ENCODE measurements at regions not wholly inside any gene's neighbourhood (a gene's known extent, or its start where the extent isn't known, plus 50 kb on each side); places are given as distances from the start of the nearest gene placed in this dataset.

DNA sequence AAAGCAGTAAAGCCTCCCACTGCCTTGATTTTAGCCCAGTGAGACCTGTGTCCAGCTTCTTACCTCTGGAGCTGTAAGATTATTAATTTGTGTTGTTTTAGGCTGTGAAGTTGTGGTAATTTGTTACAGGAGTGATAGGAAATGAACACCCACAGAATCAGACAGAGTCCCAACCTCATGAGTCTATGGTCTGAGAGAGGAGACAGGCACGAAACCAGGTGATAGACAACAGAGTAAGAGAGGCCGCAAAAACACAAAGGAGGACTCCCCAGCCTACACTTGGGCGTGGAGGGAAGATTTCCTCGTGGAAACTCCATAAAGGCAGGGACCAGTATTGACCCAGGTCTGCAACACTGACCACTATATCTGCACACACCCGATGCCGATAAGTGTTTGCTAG is 234.6 kb upstream of the JUN start:
- Histone ChIP-seq H3K9ac (ENCODE audit: low read length) (no peak overlapping the region), H2AFZ (ENCODE audit: low read length) (no peak overlapping the region), H3K4me2 (ENCODE audit: low read depth, low read length, poor library complexity, severe bottlenecking) (no peak overlapping the region), H3K79me2 (ENCODE audit: low read length) (no peaks in the 10 kb centered on the region), H3K36me3 (ENCODE audit: insufficient read depth, low read length) (no peaks in the 10 kb centered on the region), H3K27ac (ENCODE audit: low read length) (no peak overlapping the region), H3K27me3 (ENCODE audit: low read length) (no peaks in the 10 kb centered on the region; the same call in 1 of the 2 replicates), H4K20me1 (ENCODE audit: insufficient read depth, low read depth, low read length) (no peaks in the 10 kb centered on the region), H3K4me1 (ENCODE audit: low read length) (no peaks in the 10 kb centered on the region; the same call in 1 of the 2 replicates), H3K4me3 (ENCODE audit: low read length) (no peak overlapping the region), H3K9me2 (replicated peaks; ENCODE audit: insufficient read depth, low read length) (no peaks in the 10 kb centered on the region), H3K9me3 (ENCODE audit: low read length) (no peaks in the 10 kb centered on the region)
- DNase-seq, result no peak

DNA sequence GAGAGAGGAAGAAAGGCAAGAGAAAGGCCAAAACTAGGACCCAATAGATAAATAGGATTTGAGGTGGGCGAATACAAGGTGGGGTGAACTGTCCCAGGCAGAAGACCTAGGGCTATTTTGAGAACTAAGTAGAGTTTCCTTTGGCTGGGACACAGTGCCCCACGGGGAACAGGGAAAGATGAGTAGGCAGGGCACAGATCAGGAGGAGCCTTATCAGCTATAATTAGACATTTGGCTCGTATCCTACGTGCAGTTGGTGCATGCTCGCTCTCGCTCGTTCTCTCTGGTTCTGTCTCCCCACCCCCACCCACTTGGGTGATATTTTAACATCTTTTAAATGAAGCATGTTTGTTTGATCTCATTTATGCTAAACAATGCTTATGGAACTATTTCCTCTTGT is 235.0 kb upstream of the JUN start:
- Histone ChIP-seq H4K20me1 (ENCODE audit: insufficient read depth, low read depth, low read length) (no peaks in the 10 kb centered on the region), H3K27me3 (ENCODE audit: low read length) (no peaks in the 10 kb centered on the region; the same call in 1 of the 2 replicates), H3K9ac (ENCODE audit: low read length) (no peak overlapping the region), H3K36me3 (ENCODE audit: insufficient read depth, low read length) (no peaks in the 10 kb centered on the region), H3K79me2 (ENCODE audit: low read length) (no peaks in the 10 kb centered on the region), H3K9me2 (replicated peaks; ENCODE audit: insufficient read depth, low read length) (no peaks in the 10 kb centered on the region), H3K9me3 (ENCODE audit: low read length) (no peaks in the 10 kb centered on the region), H3K4me1 (ENCODE audit: low read length) (no peaks in the 10 kb centered on the region; the same call in 1 of the 2 replicates), H3K27ac (ENCODE audit: low read length) (no peak overlapping the region), H3K4me2 (ENCODE audit: low read depth, low read length, poor library complexity, severe bottlenecking) (no peak overlapping the region), H2AFZ (ENCODE audit: low read length) (no peak overlapping the region), H3K4me3 (ENCODE audit: low read length) (no peak overlapping the region)
- DNase-seq, result no peak

DNA sequence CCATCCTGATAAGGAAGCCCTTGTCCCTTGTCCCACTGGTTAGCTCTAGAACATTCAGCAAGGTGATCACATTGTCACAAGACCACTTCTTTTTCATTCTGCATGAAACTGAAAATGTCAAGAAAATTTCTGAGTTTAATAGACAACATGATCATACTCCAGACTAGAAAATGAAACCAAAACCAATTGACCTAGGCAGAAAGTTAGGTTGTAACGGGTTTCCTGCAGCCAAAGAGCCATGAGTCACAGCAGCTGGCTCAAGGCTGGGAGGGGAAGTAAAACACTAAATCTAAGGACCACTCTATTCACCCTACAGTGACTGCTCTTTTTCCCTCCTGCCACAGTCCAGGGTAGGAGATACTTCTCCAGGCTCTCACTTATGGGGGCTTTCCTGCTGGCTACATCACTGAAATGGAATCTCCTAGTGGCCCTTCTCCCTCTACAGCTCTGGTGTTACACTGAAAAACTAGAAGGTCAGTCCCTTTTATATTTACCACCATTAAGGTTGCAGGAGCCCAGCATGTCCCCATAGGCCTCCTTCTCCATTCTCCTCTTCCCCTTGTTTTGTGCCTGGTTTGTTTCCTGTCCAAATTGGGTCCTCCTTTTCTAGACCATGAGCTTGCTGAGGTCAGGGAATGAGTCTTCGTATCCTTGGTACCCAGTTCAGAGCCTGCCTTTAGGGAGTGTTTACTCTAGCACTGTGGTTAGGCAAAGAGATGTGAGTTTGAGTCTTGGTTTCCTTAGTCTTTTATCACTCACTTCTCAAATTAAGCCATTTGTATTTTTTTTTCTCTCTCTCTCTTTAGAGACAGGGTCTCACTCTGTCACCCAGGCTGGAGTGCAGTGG is 236.5 kb upstream of the JUN start:
- Histone ChIP-seq H3K36me3 (ENCODE audit: insufficient read depth, low read length) (no peaks in the 10 kb centered on the region), H3K4me2 (ENCODE audit: low read depth, low read length, poor library complexity, severe bottlenecking) (peak overlapping the region; percentile 12), H3K9me3 (ENCODE audit: low read length) (no peaks in the 10 kb centered on the region), H3K79me2 (ENCODE audit: low read length) (no peaks in the 10 kb centered on the region), H2AFZ (ENCODE audit: low read length) (no peak overlapping the region), H3K27me3 (ENCODE audit: low read length) (no peaks in the 10 kb centered on the region), H3K4me3 (ENCODE audit: low read length) (no peak overlapping the region), H3K9ac (ENCODE audit: low read length) (no peak overlapping the region), H4K20me1 (ENCODE audit: insufficient read depth, low read depth, low read length) (no peaks in the 10 kb centered on the region), H3K9me2 (replicated peaks; ENCODE audit: insufficient read depth, low read length) (no peaks in the 10 kb centered on the region), H3K4me1 (ENCODE audit: low read length) (peaks cover under 1% of the 10 kb centered on the region), H3K27ac (ENCODE audit: low read length) (no peak overlapping the region)
- peak; percentile 54 for DNase-seq

DNA sequence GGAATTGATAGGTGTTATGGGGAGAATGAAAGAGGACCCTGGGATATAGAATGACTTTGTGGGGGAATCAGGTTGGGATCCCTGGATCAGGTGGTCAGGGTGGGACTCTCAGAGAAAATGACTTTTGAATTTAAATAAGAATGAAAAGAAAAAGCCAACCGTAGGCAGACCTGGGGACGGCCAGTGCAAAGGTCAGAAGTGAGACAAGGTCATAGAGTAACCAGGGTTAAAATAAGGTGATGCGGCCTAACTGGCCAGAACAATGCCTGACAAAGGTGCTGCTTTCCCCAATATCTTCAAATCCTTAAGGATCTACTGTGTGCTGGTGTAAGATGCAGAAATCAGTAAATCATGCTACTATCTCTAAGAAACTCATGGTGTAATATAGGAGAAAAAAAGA is 238.4 kb upstream of the JUN start:
- no peak overlapping the region for H3K4me3 ChIP-seq (ENCODE audit: low read length)
- no peak overlapping the region for H3K27ac ChIP-seq (ENCODE audit: low read length)
- peaks cover 13% of the 10 kb centered on the region for H3K4me1 ChIP-seq (ENCODE audit: low read length)
- no peaks in the 10 kb centered on the region for H3K9me3 ChIP-seq (ENCODE audit: low read length)
- H3K79me2 ChIP-seq (ENCODE audit: low read length), result no peaks in the 10 kb centered on the region
- H3K9ac ChIP-seq (ENCODE audit: low read length), result no peak overlapping the region
- H3K9me2 ChIP-seq (replicated peaks; ENCODE audit: insufficient read depth, low read length), result no peaks in the 10 kb centered on the region
- H2AFZ ChIP-seq (ENCODE audit: low read length), result no peak overlapping the region
- H4K20me1 ChIP-seq (ENCODE audit: insufficient read depth, low read depth, low read length), result 0 out of 2 replicates have a peak, but pooled peaks cover 7% of the 10 kb centered on the region
- H3K4me2 ChIP-seq (ENCODE audit: low read depth, low read length, poor library complexity, severe bottlenecking), result no peak overlapping the region
- H3K27me3 ChIP-seq (ENCODE audit: low read length), result no peaks in the 10 kb centered on the region
- DNase-seq, result no peak
- no peaks in the 10 kb centered on the region for H3K36me3 ChIP-seq (ENCODE audit: insufficient read depth, low read length)

DNA sequence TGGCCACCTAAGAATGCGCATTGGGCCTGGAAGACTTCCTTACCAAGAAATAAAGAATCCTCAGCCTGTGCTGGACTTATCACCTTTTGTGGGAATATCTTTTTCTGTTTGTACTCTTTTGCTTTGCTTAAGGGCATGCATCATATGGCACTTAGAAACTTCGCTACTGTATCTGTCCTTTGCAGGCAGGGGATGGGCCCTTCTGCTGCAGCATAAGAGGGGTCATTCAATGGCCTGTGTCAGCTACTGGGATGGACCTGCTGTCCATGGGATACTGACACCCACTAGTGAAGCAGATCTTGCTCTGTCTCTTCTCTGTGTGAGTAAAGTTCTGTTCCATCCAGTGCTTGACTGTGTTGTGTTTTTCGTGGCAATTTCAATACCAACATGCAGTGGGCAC is 239.0 kb upstream of the JUN start:
- no peak overlapping the region for H2AFZ ChIP-seq (ENCODE audit: low read length)
- peaks cover 13% of the 10 kb centered on the region for H3K4me1 ChIP-seq (ENCODE audit: low read length)
- no peaks in the 10 kb centered on the region for H3K9me2 ChIP-seq (replicated peaks; ENCODE audit: insufficient read depth, low read length)
- H3K79me2 ChIP-seq (ENCODE audit: low read length), result no peaks in the 10 kb centered on the region
- no peak overlapping the region for H3K4me2 ChIP-seq (ENCODE audit: low read depth, low read length, poor library complexity, severe bottlenecking)
- no peaks in the 10 kb centered on the region for H3K27me3 ChIP-seq (ENCODE audit: low read length)
- no peaks in the 10 kb centered on the region for H3K9me3 ChIP-seq (ENCODE audit: low read length)
- H3K27ac ChIP-seq (ENCODE audit: low read length), result no peak overlapping the region
- no peak overlapping the region for H3K9ac ChIP-seq (ENCODE audit: low read length)
- H4K20me1 ChIP-seq (ENCODE audit: insufficient read depth, low read depth, low read length), result 0 out of 2 replicates have a peak, but pooled peaks cover 7% of the 10 kb centered on the region
- H3K4me3 ChIP-seq (ENCODE audit: low read length), result no peak overlapping the region
- H3K36me3 ChIP-seq (ENCODE audit: insufficient read depth, low read length), result no peaks in the 10 kb centered on the region
- no peak for DNase-seq

DNA sequence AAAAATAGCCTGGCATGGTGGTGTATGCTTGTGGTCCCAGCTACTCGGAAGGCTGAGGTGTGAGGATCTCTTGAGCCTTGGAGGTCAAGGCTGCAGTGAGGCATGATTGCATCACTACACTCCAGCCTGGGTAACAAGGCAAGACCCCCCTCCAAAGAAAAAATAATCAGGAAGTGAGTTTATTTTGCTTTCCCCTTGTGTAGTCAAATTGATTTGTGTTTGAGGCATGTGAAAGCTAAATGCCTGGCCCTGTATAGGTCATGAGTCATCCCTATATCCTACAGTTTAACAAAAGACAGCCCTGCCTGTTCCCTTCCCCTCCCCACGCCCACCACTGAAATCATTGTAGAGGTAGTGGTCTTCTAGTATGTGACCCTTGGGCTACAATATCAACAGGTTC is 241.4 kb upstream of the JUN start:
- no peaks in the 10 kb centered on the region for H3K9me3 ChIP-seq (ENCODE audit: low read length)
- no peak overlapping the region for H3K4me2 ChIP-seq (ENCODE audit: low read depth, low read length, poor library complexity, severe bottlenecking)
- H3K27ac ChIP-seq (ENCODE audit: low read length), result no peak overlapping the region
- H3K9me2 ChIP-seq (replicated peaks; ENCODE audit: insufficient read depth, low read length), result no peaks in the 10 kb centered on the region
- no peak overlapping the region for H3K9ac ChIP-seq (ENCODE audit: low read length)
- H3K79me2 ChIP-seq (ENCODE audit: low read length), result no peaks in the 10 kb centered on the region
- 0 out of 2 replicates have a peak, but pooled peaks cover 7% of the 10 kb centered on the region for H4K20me1 ChIP-seq (ENCODE audit: insufficient read depth, low read depth, low read length)
- no peak overlapping the region for H2AFZ ChIP-seq (ENCODE audit: low read length)
- DNase-seq, result no peak
- H3K4me3 ChIP-seq (ENCODE audit: low read length), result no peak overlapping the region
- no peaks in the 10 kb centered on the region for H3K27me3 ChIP-seq (ENCODE audit: low read length)
- H3K36me3 ChIP-seq (ENCODE audit: insufficient read depth, low read length), result no peaks in the 10 kb centered on the region
- H3K4me1 ChIP-seq (ENCODE audit: low read length), result peaks cover 13% of the 10 kb centered on the region

DNA sequence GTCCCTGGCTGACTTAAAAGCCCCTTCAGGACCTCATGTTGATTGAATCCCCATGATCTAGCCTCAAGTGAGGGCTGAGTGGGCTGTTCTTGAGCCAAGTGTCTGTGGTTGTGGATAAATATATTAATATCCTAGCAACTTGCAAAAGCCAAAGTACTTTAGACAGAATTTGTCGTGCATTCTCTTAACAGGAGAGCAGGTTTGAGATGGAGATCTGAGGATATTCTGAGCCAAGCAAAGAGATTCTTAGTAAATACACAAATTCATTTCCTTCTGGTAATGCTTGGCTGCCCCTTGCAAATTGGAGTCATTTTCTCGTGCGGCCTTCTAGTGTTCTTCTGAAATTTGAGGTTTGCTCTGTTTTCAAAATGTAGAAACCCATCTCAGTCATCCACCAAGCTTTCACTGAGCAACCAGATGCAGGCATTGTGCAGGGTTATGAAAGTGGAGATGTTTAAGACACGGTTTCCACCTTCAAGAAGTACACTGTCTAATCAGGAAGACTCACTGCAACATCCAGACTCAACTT is 242.1 kb upstream of the JUN start:
- peak overlapping the region; percentile 36 for H3K4me2 ChIP-seq (ENCODE audit: low read depth, low read length, poor library complexity, severe bottlenecking)
- H3K4me1 ChIP-seq (ENCODE audit: low read length), result peaks cover 13% of the 10 kb centered on the region
- H2AFZ ChIP-seq (ENCODE audit: low read length), result no peak overlapping the region
- DNase-seq, result no peak
- H3K4me3 ChIP-seq (ENCODE audit: low read length), result no peak overlapping the region
- H3K9ac ChIP-seq (ENCODE audit: low read length), result no peak overlapping the region
- H3K27ac ChIP-seq (ENCODE audit: low read length), result no peak overlapping the region
- H4K20me1 ChIP-seq (ENCODE audit: insufficient read depth, low read depth, low read length), result 0 out of 2 replicates have a peak, but pooled peaks cover 7% of the 10 kb centered on the region
- no peaks in the 10 kb centered on the region for H3K9me2 ChIP-seq (replicated peaks; ENCODE audit: insufficient read depth, low read length)
- H3K9me3 ChIP-seq (ENCODE audit: low read length), result no peaks in the 10 kb centered on the region
- H3K27me3 ChIP-seq (ENCODE audit: low read length), result no peaks in the 10 kb centered on the region
- H3K36me3 ChIP-seq (ENCODE audit: insufficient read depth, low read length), result no peaks in the 10 kb centered on the region
- no peaks in the 10 kb centered on the region for H3K79me2 ChIP-seq (ENCODE audit: low read length)

DNA sequence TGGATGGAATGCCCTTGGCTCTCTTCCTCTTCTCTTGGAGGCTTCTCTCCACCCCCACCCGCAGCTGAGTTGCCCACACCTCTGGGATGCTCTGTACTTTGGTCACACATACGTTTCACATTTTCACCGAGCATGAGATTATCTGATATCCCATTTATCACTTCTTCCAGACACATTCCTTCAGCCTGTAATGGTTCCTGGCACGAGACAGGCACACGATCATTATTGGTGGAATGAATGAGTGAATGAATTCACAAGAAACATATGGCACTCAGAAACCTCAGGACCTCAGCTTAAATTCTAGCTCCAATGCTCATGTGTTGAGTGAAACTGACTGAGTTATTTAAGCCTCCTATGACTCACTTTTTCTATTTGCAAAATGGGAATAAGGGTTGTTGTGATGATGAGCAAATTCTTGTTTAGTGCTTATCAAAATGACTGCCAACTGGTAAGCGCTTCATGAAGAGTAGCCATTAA is 242.7 kb upstream of the JUN start:
- H3K4me2 ChIP-seq (ENCODE audit: low read depth, low read length, poor library complexity, severe bottlenecking), result no peak overlapping the region
- H3K4me3 ChIP-seq (ENCODE audit: low read length), result no peak overlapping the region
- no peak overlapping the region for H3K27ac ChIP-seq (ENCODE audit: low read length)
- no peaks in the 10 kb centered on the region for H3K9me2 ChIP-seq (replicated peaks; ENCODE audit: insufficient read depth, low read length)
- 0 out of 2 replicates have a peak, but pooled peaks cover 7% of the 10 kb centered on the region for H4K20me1 ChIP-seq (ENCODE audit: insufficient read depth, low read depth, low read length)
- peaks cover 13% of the 10 kb centered on the region for H3K4me1 ChIP-seq (ENCODE audit: low read length)
- H3K9ac ChIP-seq (ENCODE audit: low read length), result no peak overlapping the region
- H3K36me3 ChIP-seq (ENCODE audit: insufficient read depth, low read length), result no peaks in the 10 kb centered on the region
- H3K79me2 ChIP-seq (ENCODE audit: low read length), result no peaks in the 10 kb centered on the region
- no peak overlapping the region for H2AFZ ChIP-seq (ENCODE audit: low read length)
- H3K9me3 ChIP-seq (ENCODE audit: low read length), result no peaks in the 10 kb centered on the region
- DNase-seq, result no peak
- no peaks in the 10 kb centered on the region for H3K27me3 ChIP-seq (ENCODE audit: low read length)

Measured in Karpas-422 (cell line).